Esophagus muscularis mucosa (tissue), 4 donors: ENCODE measurements at regions not wholly inside any gene's neighbourhood (a gene's known extent, or its start where the extent isn't known, plus 50 kb on each side); places are given as distances from the start of the nearest gene placed in this dataset.

ENCODE experiments used
- DNase-seq: peaks from one replicate; pipeline ENCODE4 v3.0.0-alpha.2; 2017; ENCODE audit errors: extremely low spot score
- H3K27ac ChIP-seq, 4 donors: fragments of 200-600 bp; sonication (generic); replicated peaks in 1 of 4; 1 replicate in 3 of 4; 2 replicates in 1 of 4; pipeline ENCODE4 v1.5.1; 2016 to 2019; ENCODE audit warnings: mild to moderate bottlenecking in 1 of 4
- H3K27me3 ChIP-seq, 4 donors: fragments of 200-600 bp; sonication (generic); one replicate each; pipeline versions ENCODE4 v1.5.1 to v1.6.0; 2016 to 2019
- H3K36me3 ChIP-seq, 4 donors: fragments of 200-600 bp; sonication (generic); one replicate each; pipeline ENCODE4 v1.5.1; 2016 to 2019
- H3K4me1 ChIP-seq, 4 donors: fragments of 200-600 bp; sonication (generic); one replicate each; pipeline ENCODE4 v1.5.1; 2016 to 2019
- H3K4me3 ChIP-seq, 4 donors: fragments of 200-600 bp; sonication (generic); 1 replicate in 2 of 4; 2 replicates in 2 of 4; pipeline ENCODE4 v1.5.1; 2016 to 2019; ENCODE audit warnings: mild to moderate bottlenecking in 4 of 4, moderate library complexity in 1 of 4
- H3K9me3 ChIP-seq, 4 donors: fragments of 200-600 bp; sonication (generic); 1 replicate in 3 of 4; 2 replicates in 1 of 4; pipeline ENCODE4 v1.5.1; 2016 to 2019
- EP300 ChIP-seq: sonication (generic); formaldehyde crosslinking; IDR thresholded peaks from one replicate; pipeline ENCODE4 v1.6.1; 2017; ENCODE audit warnings: antibody characterized with exemption
- POLR2A ChIP-seq: fragments of 450-650 bp; IDR thresholded peaks from one replicate; pipeline ENCODE4 v1.6.1; 2017; ENCODE audit warnings: antibody characterized with exemption, moderate library complexity, mild to moderate bottlenecking, low read depth
- POLR2AphosphoS5 ChIP-seq, 2 donors: sonication (generic); formaldehyde crosslinking; IDR thresholded peaks; one replicate each; pipeline ENCODE4 v1.6.1; 2017; ENCODE audit warnings: antibody characterized with exemption in 2 of 2
- WGBS: methylation state at CpG from one replicate; pipeline ENCODE4 v1.1.5; 2018; 5-methylcytosine and 5-hydroxymethylcytosine counted together
- intact Hi-C: fragments of 100-400 bp; cut with DNase I; formaldehyde crosslinking; loops from one replicate; pipeline ENCODE4 v1.15.1; 2023
- TF ChIP-seq, protein P1 (sequence below), 3 experiments: fragments of 200-600 bp in 2 of 3; fragments of 450-650 bp in 1 of 3; sonication (generic) in 2 of 3; IDR thresholded peaks; one replicate each; pipeline ENCODE4 v1.5.1; 2017 to 2019; ENCODE audit warnings: antibody characterized with exemption in 3 of 3, mild to moderate bottlenecking in 2 of 3, moderate library complexity in 1 of 3

GRCh38 chr20:59458645-59459044, 145.7 kb upstream of the PHACTR3 start:
- no peak for TF ChIP-seq POLR2AphosphoS5 (IDR thresholded peaks at IDR 0.05)
- TF ChIP-seq POLR2A = no peak
- TF ChIP-seq, protein P1, sequence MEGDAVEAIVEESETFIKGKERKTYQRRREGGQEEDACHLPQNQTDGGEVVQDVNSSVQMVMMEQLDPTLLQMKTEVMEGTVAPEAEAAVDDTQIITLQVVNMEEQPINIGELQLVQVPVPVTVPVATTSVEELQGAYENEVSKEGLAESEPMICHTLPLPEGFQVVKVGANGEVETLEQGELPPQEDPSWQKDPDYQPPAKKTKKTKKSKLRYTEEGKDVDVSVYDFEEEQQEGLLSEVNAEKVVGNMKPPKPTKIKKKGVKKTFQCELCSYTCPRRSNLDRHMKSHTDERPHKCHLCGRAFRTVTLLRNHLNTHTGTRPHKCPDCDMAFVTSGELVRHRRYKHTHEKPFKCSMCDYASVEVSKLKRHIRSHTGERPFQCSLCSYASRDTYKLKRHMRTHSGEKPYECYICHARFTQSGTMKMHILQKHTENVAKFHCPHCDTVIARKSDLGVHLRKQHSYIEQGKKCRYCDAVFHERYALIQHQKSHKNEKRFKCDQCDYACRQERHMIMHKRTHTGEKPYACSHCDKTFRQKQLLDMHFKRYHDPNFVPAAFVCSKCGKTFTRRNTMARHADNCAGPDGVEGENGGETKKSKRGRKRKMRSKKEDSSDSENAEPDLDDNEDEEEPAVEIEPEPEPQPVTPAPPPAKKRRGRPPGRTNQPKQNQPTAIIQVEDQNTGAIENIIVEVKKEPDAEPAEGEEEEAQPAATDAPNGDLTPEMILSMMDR (IDR thresholded peaks at IDR 0.05) = no peak
- no peak for TF ChIP-seq EP300
- Histone ChIP-seq H3K4me3 (no peak overlapping the region), H3K27ac (no peak overlapping the region), H3K9me3 (peaks cover 0 to 11% (median 2%) of the 10 kb centered on the region in 4 donors), H3K27me3 (peaks cover 0 to 19% (median 0%) of the 10 kb centered on the region in 4 donors), H3K4me1 (peaks cover 0 to 10% (median 8%) of the 10 kb centered on the region in 4 donors), H3K36me3 (no peaks in the 10 kb centered on the region)
- 95% methylated on average over 2 of the region's 2 CpGs for WGBS
- DNase-seq = no peak
- intact Hi-C loops = loop anchor here (5.0 kb wide), 2 partner anchors 371 to 591 kb away; no protein-coding TSS in a partner anchor

GRCh38 chr20:59459586-59459985, 144.8 kb upstream of the PHACTR3 start:
- Histone ChIP-seq H3K4me1 (peaks cover 0 to 10% (median 8%) of the 10 kb centered on the region in 4 donors), H3K36me3 (no peaks in the 10 kb centered on the region), H3K4me3 (no peak overlapping the region), H3K27me3 (peaks cover 0 to 19% (median 0%) of the 10 kb centered on the region in 4 donors), H3K27ac (no peak overlapping the region), H3K9me3 (peaks cover 0 to 11% (median 2%) of the 10 kb centered on the region in 4 donors)
- WGBS = 86% methylated on average over 6 of the region's 6 CpGs
- intact Hi-C loops = loop anchor here (5.0 kb wide), 2 partner anchors 372 to 592 kb away; no protein-coding TSS in a partner anchor
- no peak for DNase-seq
- no peak for TF ChIP-seq POLR2A
- no peak for TF ChIP-seq EP300
- no peak for TF ChIP-seq POLR2AphosphoS5 (IDR thresholded peaks at IDR 0.05)
- TF ChIP-seq, protein P1 (IDR thresholded peaks at IDR 0.05) = no peak

- TF ChIP-seq EP300 (no peak), POLR2AphosphoS5 (IDR thresholded peaks at IDR 0.05) (no peak), POLR2A (no peak)
- peaks cover 0 to 11% (median 2%) of the 10 kb centered on the region in 4 donors for H3K9me3 ChIP-seq
Measured at GRCh38 chr20:59460352-59460751, 144.0 kb upstream of the PHACTR3 start.

GRCh38 chr20:59461526-59461925, 142.8 kb upstream of the PHACTR3 start:
- no peaks in the 10 kb centered on the region for H3K36me3 ChIP-seq
- TF ChIP-seq POLR2A (no peak), POLR2AphosphoS5 (IDR thresholded peaks at IDR 0.05) (no peak), EP300 (no peak)
- TF ChIP-seq, protein P1 (IDR thresholded peaks at IDR 0.05) = no peak
- no peak overlapping the region for H3K4me3 ChIP-seq
- WGBS = 73% methylated on average over 14 of the region's 14 CpGs
- intact Hi-C loops = no loop called here
- no peak overlapping the region for H3K27ac ChIP-seq
- H3K27me3 ChIP-seq = peaks cover 0 to 16% (median 0%) of the 10 kb centered on the region in 4 donors
- DNase-seq = no peak
- no peaks in the 10 kb centered on the region for H3K4me1 ChIP-seq
- peaks cover 0 to 11% (median 2%) of the 10 kb centered on the region in 4 donors for H3K9me3 ChIP-seq

More at GRCh38 chr20:59460352-59460751, 144.0 kb upstream of the PHACTR3 start:
- Histone ChIP-seq H3K36me3 (no peaks in the 10 kb centered on the region), H3K27me3 (peaks cover 0 to 19% (median 0%) of the 10 kb centered on the region in 4 donors), H3K4me3 (no peak overlapping the region), H3K27ac (no peak overlapping the region), H3K4me1 (peaks cover 0 to 6% (median 4%) of the 10 kb centered on the region in 4 donors)
- WGBS = 87% methylated on average over 5 of the region's 9 CpGs
- DNase-seq = no peak
- intact Hi-C loops = no loop called here

DNA sequence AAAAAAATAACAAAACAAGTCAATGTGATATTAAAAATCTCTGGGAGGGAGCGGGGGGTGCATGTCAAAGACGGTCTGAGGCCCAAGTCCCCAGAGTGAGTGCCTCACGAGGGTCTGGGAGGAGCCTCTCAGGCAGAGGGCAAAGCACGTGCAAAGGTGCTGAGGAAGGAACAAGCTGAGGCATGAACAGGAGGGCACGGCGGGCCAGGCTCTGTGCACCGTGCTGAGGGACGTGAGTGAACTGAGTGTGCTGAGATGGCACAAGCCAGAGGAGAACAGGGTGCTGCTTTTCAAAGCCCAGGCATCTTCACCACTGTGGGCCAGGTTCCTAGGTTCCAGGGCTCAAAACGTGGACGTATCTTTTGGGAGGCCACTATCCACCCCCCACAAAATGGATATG, 142.1 kb upstream of the PHACTR3 start:
- Histone ChIP-seq H3K4me1 (no peaks in the 10 kb centered on the region), H3K4me3 (no peak overlapping the region), H3K36me3 (no peaks in the 10 kb centered on the region), H3K9me3 (peaks cover 0 to 11% (median 2%) of the 10 kb centered on the region in 4 donors), H3K27me3 (peaks cover 0 to 10% (median 0%) of the 10 kb centered on the region in 4 donors), H3K27ac (no peak overlapping the region)
- 87% methylated on average over 10 of the region's 10 CpGs for WGBS
- intact Hi-C loops = no loop called here
- DNase-seq = no peak
- TF ChIP-seq, protein P1 (IDR thresholded peaks at IDR 0.05) = no peak
